CD8-positive, alpha-beta memory T cell (primary cell): ENCODE measurements at regions not wholly inside any gene's neighbourhood (a gene's known extent, or its start where the extent isn't known, plus 50 kb on each side); places are given as distances from the start of the nearest gene placed in this dataset.

Source experiments
- CTCF ChIA-PET: fragments of 350-600 bp; sonication (Branson Sonifier 250); formaldehyde crosslinking; loops from one replicate; lab custom pipeline; 2021; ENCODE audit warnings: antibody characterized with exemption; lab: Charles Lee
- POLR2A ChIA-PET: fragments of 350-600 bp; sonication (Branson Sonifier 250); formaldehyde crosslinking; loops from one replicate; lab custom pipeline; 2021; ENCODE audit warnings: antibody characterized with exemption; lab: Charles Lee
- DNase-seq, 5 donors: peaks; one replicate each; pipeline versions ENCODE4 v3.0.0 to v3.0.0-alpha.2; 2020 to 2022; ENCODE audit warnings: mixed read lengths in 1 of 5
- H3K27ac ChIP-seq: one replicate; pipeline ENCODE4 v1.7.0; 2013; ENCODE audit warnings: low read depth, mild to moderate bottlenecking, low read length, moderate library complexity
- H3K27me3 ChIP-seq: 2 replicates; pipeline ENCODE4 v1.7.0; 2013; ENCODE audit warnings: low read length, mild to moderate bottlenecking; ENCODE audit not compliant: insufficient read depth, poor library complexity, severe bottlenecking
- H3K36me3 ChIP-seq: 2 replicates; pipeline ENCODE4 v1.7.0; 2013; ENCODE audit warnings: mild to moderate bottlenecking, low read length, moderate library complexity; ENCODE audit not compliant: insufficient read depth
- H3K4me1 ChIP-seq: 2 replicates; pipeline ENCODE4 v1.7.0; 2013; ENCODE audit warnings: mild to moderate bottlenecking, low read length, moderate library complexity; ENCODE audit not compliant: insufficient read depth
- H3K4me3 ChIP-seq: 2 replicates; pipeline ENCODE4 v1.7.0; 2013; ENCODE audit warnings: mild to moderate bottlenecking, low read length
- H3K9me3 ChIP-seq: 2 replicates; pipeline ENCODE4 v1.7.0; 2013; ENCODE audit warnings: mild to moderate bottlenecking, low read length
- H3K27ac Mint-ChIP-seq, 8 donors: one replicate each; pipeline ENCODE4 v1.8.0; 2020 to 2021; ENCODE audit warnings: mixed read lengths in 8 of 8, mild to moderate bottlenecking in 6 of 8, inconsistent platforms in 3 of 8, moderate library complexity in 3 of 8
- H3K27me3 Mint-ChIP-seq, 2 donors: one replicate each; pipeline ENCODE4 v1.8.0; 2020 to 2021; ENCODE audit warnings: mixed read lengths in 2 of 2, mild to moderate bottlenecking in 1 of 2, moderate library complexity in 1 of 2
- H3K36me3 Mint-ChIP-seq, 3 donors: one replicate each; pipeline ENCODE4 v1.8.0; 2020 to 2021; ENCODE audit warnings: mixed read lengths in 3 of 3, inconsistent platforms in 1 of 3, mild to moderate bottlenecking in 1 of 3
- H3K4me1 Mint-ChIP-seq, 3 donors: one replicate each; pipeline ENCODE4 v1.8.0; 2020 to 2021; ENCODE audit warnings: mixed read lengths in 3 of 3, inconsistent platforms in 1 of 3, mild to moderate bottlenecking in 1 of 3
- H3K4me3 Mint-ChIP-seq, 7 donors: one replicate each; pipeline ENCODE4 v1.8.0; 2020 to 2021; ENCODE audit warnings: mixed read lengths in 7 of 7, mild to moderate bottlenecking in 6 of 7, moderate library complexity in 4 of 7, inconsistent platforms in 2 of 7
- H3K9me3 Mint-ChIP-seq, 5 donors: one replicate each; pipeline ENCODE4 v1.8.0; 2020 to 2022; ENCODE audit warnings: mixed read lengths in 5 of 5, mild to moderate bottlenecking in 3 of 5, moderate library complexity in 2 of 5, inconsistent platforms in 1 of 5

DNA sequence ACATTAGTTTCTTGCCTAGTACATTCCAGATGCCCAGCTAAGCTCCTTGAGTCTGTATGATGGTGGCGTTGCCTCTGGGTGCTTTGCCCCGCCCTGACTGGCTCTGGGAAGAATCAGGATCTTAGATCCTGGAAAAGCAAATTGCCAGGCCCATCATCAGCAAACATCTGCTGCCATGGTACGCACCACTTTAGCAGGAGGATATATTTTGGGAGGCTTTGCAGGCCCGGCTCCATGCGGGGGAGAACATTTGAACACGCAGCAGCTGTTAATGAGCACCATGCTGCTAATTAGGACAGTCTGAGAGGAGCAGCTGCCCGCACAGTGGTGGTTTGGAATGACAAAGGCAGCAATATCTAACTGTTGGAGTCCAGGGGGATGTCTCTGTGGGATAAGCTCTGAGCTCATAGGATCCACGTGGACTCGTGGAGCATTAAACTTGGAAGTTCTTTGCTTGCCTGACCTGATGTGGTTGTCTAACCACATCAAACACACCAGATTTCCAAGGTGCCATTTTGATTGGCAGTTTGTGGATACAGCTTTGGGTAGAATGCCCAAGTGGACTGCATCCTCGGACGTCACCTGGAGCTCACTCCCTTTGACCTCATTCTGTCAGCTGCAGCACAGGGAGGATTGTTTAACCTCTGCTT is 217.0 kb upstream of the ZBED5 start:
- DNase-seq, result no peak
- Histone ChIP-seq H3K27ac (no peak overlapping the region), H3K4me3 (no peak overlapping the region), H3K36me3 (no peaks in the 10 kb centered on the region), H3K27me3 (no peaks in the 10 kb centered on the region), H3K9me3 (no peaks in the 10 kb centered on the region), H3K4me1 (no peaks in the 10 kb centered on the region)
- no peaks in the 10 kb centered on the region for H3K4me1 Mint-ChIP-seq
- ChIA-PET CTCF (interaction anchor here (1.0 kb wide), 1 partner anchor 12 kb away, joined by 3 read pairs; no protein-coding TSS in a partner anchor), POLR2A (no interaction called here)
- H3K27me3 Mint-ChIP-seq, result peaks cover 3 to 18% of the 10 kb centered on the region in 2 donors
- H3K4me3 Mint-ChIP-seq, result no peak overlapping the region
- no peaks in the 10 kb centered on the region for H3K9me3 Mint-ChIP-seq
- no peak overlapping the region for H3K27ac Mint-ChIP-seq
- H3K36me3 Mint-ChIP-seq, result no peaks in the 10 kb centered on the region

DNA sequence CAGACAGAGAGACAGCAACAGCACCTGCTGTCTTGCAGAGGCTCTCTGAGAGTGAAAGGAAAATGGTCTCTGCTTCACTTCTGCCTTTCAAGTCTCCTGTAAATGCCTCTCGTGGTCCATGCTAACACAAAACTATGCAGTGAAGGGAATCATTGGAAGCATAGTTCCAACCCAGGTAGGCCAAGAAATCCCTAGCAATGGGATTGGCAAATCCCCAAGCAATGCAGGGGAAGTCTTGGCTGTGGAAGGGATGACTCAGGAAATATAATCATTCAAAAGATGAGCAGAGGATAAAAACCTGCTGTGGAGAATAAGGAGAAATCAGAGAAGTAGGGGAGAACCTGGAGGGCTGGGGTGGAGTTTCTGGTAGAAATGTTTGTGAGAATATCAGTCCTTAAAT is 216.1 kb upstream of the ZBED5 start:
- H3K4me1 ChIP-seq, result no peaks in the 10 kb centered on the region
- no peaks in the 10 kb centered on the region for H3K4me1 Mint-ChIP-seq
- H3K36me3 ChIP-seq, result no peaks in the 10 kb centered on the region
- peak overlapping the region in 1 of 8 donors; percentile 16 for H3K27ac Mint-ChIP-seq
- H3K9me3 Mint-ChIP-seq, result no peaks in the 10 kb centered on the region
- H3K36me3 Mint-ChIP-seq, result no peaks in the 10 kb centered on the region
- no peak overlapping the region for H3K27ac ChIP-seq
- H3K9me3 ChIP-seq, result no peaks in the 10 kb centered on the region
- ChIA-PET CTCF (interaction anchor here (1.0 kb wide), 1 partner anchor 11 kb away, joined by 3 read pairs; no protein-coding TSS in a partner anchor), POLR2A (no interaction called here)
- H3K27me3 ChIP-seq, result no peaks in the 10 kb centered on the region
- no peak overlapping the region for H3K4me3 ChIP-seq
- H3K4me3 Mint-ChIP-seq, result no peak overlapping the region
- peaks cover 3 to 14% of the 10 kb centered on the region in 2 donors for H3K27me3 Mint-ChIP-seq
- DNase-seq, result no peak

DNA sequence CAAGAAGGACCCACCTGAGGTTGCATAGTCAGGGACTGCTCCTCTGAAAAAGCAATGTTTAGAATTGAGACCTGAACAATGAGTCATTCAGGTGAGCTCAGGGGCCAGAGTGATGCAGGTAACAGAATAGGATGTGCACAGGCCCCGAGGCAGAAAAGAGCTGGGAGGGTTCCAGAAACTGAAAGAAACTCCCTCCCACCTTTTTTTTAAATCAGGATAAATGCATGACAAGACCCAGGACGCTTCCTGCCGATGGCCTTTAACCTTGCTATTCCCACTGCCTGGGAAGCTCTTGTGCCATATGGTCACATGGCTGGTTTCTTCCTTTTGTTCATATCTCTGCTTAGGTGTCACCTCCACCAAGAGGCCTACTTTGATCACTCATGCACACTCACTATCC is 214.2 kb upstream of the ZBED5 start:
- H3K9me3 ChIP-seq, result no peaks in the 10 kb centered on the region
- POLR2A ChIA-PET, result no interaction called here

DNA sequence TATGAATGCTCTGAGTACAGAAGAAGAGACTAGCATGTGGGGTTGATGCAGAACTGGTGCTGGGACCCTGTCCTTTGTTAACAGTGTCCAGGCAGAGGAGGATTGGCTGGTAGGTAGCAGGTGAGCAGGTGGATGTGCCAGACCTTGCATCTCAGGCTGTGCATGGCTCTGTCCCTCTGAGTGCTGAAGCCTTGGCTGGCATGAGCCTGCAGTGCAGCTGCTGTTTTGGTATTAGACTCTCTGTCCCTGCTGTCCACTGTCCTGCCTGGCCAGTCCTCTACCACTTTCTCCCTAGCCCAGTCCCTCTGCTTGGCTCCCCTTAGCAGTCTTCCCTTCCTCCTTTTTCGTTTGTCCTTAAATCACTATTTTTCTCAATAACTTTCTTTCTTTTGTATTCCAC is 213.6 kb upstream of the ZBED5 start:
- H3K27me3 ChIP-seq, result no peaks in the 10 kb centered on the region
- no peak overlapping the region for H3K4me3 ChIP-seq
- ChIA-PET CTCF (no interaction called here), POLR2A (no interaction called here)
- no peaks in the 10 kb centered on the region for H3K9me3 ChIP-seq
- H3K4me1 ChIP-seq, result no peaks in the 10 kb centered on the region
- Mint-ChIP-seq H3K4me1 (no peaks in the 10 kb centered on the region), H3K36me3 (no peaks in the 10 kb centered on the region), H3K27ac (no peak overlapping the region), H3K9me3 (no peaks in the 10 kb centered on the region), H3K27me3 (peaks cover 1 to 7% of the 10 kb centered on the region in 2 donors), H3K4me3 (no peak overlapping the region)
- H3K27ac ChIP-seq, result no peak overlapping the region
- no peak for DNase-seq
- H3K36me3 ChIP-seq, result no peaks in the 10 kb centered on the region

More for the DNA sequence above, 214.2 kb upstream of the ZBED5 start:
- no peak overlapping the region for H3K4me3 ChIP-seq
- no peak for DNase-seq
- H3K9me3 Mint-ChIP-seq, result no peaks in the 10 kb centered on the region
- H3K4me3 Mint-ChIP-seq, result no peak overlapping the region
- no peaks in the 10 kb centered on the region for H3K4me1 Mint-ChIP-seq
- no peak overlapping the region for H3K27ac ChIP-seq
- H3K27me3 ChIP-seq, result no peaks in the 10 kb centered on the region
- no peaks in the 10 kb centered on the region for H3K36me3 Mint-ChIP-seq
- no peaks in the 10 kb centered on the region for H3K36me3 ChIP-seq
- peaks cover 1 to 7% of the 10 kb centered on the region in 2 donors for H3K27me3 Mint-ChIP-seq
- no peaks in the 10 kb centered on the region for H3K4me1 ChIP-seq
- CTCF ChIA-PET, result no interaction called here
- no peak overlapping the region for H3K27ac Mint-ChIP-seq

DNA sequence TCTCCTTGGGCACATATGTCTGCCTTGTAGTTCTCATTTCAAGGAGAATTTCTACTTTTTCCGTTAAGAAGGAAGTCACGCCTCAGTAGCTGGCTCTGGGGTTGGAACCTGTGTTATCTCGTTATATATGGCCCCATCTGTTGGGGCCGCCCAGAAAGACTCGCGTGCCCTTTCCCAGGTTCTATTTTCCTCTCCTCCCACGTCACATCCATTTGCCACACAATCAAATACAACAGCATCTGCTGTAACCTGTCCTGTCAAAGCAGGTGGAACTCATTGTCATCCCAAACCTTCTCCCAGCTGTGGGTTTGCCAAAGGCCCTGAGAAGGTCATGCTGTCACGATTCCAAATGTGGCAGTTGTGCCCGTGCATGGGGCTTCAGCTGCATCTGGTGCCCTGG is 213.1 kb upstream of the ZBED5 start:
- Histone ChIP-seq H3K4me3 (no peak overlapping the region), H3K4me1 (no peaks in the 10 kb centered on the region), H3K27ac (no peak overlapping the region), H3K27me3 (no peaks in the 10 kb centered on the region), H3K9me3 (no peaks in the 10 kb centered on the region), H3K36me3 (no peaks in the 10 kb centered on the region)
- CTCF ChIA-PET, result no interaction called here
- no peaks in the 10 kb centered on the region for H3K9me3 Mint-ChIP-seq
- POLR2A ChIA-PET, result no interaction called here
- no peaks in the 10 kb centered on the region for H3K36me3 Mint-ChIP-seq
- DNase-seq, result no peak
- H3K4me1 Mint-ChIP-seq, result no peaks in the 10 kb centered on the region
- H3K4me3 Mint-ChIP-seq, result no peak overlapping the region
- peaks cover 1 to 6% of the 10 kb centered on the region in 2 donors for H3K27me3 Mint-ChIP-seq
- H3K27ac Mint-ChIP-seq, result no peak overlapping the region

DNA sequence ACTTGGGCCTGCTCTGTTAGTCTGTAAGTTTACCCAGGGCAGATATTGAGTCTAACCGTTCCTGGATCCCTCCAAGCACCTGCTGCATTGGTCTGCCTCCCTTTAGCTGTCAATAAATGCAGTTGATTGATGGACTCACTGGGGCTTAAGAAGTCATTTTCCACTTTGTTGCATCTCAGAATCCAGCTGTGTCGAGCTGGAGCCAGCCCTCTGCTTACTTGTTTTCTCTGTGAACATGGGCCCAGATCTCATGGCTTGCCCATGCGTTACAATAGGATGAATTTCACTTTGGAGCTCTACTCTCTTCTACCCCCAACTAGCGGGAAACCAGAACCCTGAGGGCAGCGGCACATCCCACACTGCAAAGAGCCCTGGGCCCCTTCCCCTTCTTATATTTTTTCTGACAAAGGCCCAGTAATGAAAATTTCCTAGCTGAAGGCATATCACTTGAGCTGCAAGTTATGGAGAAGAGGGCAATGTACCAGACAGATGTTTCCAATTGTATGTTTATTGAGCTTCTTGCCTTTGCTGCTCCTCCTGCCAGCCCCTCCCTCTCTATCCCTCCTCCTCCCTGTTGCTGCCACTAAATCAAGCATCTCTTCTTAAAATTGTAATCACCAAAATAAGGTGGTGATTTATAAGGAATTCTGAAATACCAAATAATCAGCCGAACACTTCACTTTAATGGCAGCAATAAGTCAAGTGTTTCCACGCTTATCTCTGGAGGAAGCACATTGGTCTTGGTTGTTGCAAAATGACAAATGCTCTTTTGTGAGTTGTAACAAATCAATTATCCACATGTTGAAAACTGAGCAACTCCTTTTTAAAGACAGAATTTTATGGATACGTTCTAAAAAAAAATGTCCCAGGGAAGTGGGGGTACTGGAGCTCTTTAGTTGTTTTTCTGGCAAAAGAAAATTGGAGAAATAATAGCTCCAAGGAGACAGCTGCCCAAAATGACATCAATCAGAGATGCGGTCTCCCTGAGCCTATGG is 212.3 kb upstream of the ZBED5 start:
- no peak overlapping the region for H3K27ac Mint-ChIP-seq
- Histone ChIP-seq H3K27me3 (no peaks in the 10 kb centered on the region), H3K9me3 (no peaks in the 10 kb centered on the region), H3K27ac (no peak overlapping the region), H3K36me3 (no peaks in the 10 kb centered on the region), H3K4me3 (no peak overlapping the region), H3K4me1 (no peaks in the 10 kb centered on the region)
- DNase-seq, result no peak
- no peaks in the 10 kb centered on the region for H3K9me3 Mint-ChIP-seq
- no peaks in the 10 kb centered on the region for H3K36me3 Mint-ChIP-seq
- POLR2A ChIA-PET, result no interaction called here
- CTCF ChIA-PET, result no interaction called here
- H3K4me1 Mint-ChIP-seq, result no peaks in the 10 kb centered on the region
- H3K27me3 Mint-ChIP-seq, result peaks cover 1 to 3% of the 10 kb centered on the region in 2 donors
- H3K4me3 Mint-ChIP-seq, result no peak overlapping the region

DNA sequence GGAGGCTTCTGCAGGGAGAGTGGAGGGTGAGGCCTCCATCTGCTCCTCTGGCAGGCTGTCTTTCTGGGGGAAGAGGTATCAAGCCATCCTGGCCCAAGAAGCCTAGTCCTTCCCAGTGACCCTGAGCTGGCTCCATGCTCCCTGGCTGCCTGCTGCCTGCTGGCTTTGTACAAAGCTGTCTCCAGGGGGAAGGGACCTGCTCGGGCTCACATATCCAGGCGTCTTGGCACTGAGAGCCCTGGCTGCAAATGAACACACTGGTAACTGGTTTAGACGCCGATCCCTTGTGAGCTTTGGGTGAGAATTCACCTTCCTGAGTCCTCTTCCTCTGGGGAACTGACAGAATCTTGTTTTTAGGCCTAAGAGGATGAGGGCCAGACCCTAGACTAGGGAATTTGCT is 210.3 kb upstream of the ZBED5 start:
- H3K36me3 ChIP-seq, result no peaks in the 10 kb centered on the region
- ChIA-PET POLR2A (no interaction called here), CTCF (interaction anchor here (1.0 kb wide), 1 partner anchor 40 kb away, joined by 3 read pairs; no protein-coding TSS in a partner anchor)
- Mint-ChIP-seq H3K9me3 (no peaks in the 10 kb centered on the region), H3K27ac (no peak overlapping the region), H3K4me1 (no peaks in the 10 kb centered on the region), H3K4me3 (no peak overlapping the region), H3K36me3 (no peaks in the 10 kb centered on the region), H3K27me3 (no peaks in the 10 kb centered on the region)
- no peak overlapping the region for H3K4me3 ChIP-seq
- H3K4me1 ChIP-seq, result no peaks in the 10 kb centered on the region
- no peak for DNase-seq
- H3K27me3 ChIP-seq, result no peaks in the 10 kb centered on the region
- no peak overlapping the region for H3K27ac ChIP-seq
- H3K9me3 ChIP-seq, result no peaks in the 10 kb centered on the region

DNA sequence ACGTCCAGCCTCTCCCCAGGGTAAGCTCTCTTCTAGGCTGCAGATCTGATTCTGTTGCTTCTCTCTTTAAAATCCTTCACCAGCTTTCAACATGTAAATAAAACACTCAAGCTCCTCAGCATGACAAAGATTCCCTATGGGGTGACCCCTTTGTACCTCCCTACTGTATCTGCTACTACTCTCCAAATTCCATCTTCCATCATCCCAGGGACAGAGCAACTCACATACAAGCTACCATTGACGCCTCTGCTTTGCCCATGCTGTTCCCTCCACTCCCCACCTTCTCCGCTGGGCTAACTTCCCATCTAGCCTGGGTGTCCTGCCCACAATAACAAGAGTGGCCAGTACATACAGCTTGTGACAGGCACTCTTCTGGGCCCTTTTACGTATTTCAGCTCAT is 207.5 kb upstream of the ZBED5 start:
- Mint-ChIP-seq H3K36me3 (no peaks in the 10 kb centered on the region), H3K4me3 (no peak overlapping the region), H3K4me1 (no peaks in the 10 kb centered on the region), H3K27ac (no peak overlapping the region), H3K9me3 (no peaks in the 10 kb centered on the region), H3K27me3 (peaks cover 0 to 9% of the 10 kb centered on the region in 2 donors)
- Histone ChIP-seq H3K4me1 (no peaks in the 10 kb centered on the region), H3K9me3 (no peaks in the 10 kb centered on the region), H3K27ac (no peak overlapping the region), H3K4me3 (no peak overlapping the region), H3K27me3 (no peaks in the 10 kb centered on the region), H3K36me3 (no peaks in the 10 kb centered on the region)
- CTCF ChIA-PET, result no interaction called here
- DNase-seq, result no peak
- POLR2A ChIA-PET, result no interaction called here
